Uterus (tissue), 2 donors: ENCODE measurements at regions not wholly inside any gene's neighbourhood (a gene's known extent, or its start where the extent isn't known, plus 50 kb on each side); places are given as distances from the start of the nearest gene placed in this dataset.

Experiments
- CTCF ChIP-seq, 4 experiments: fragments of 200-600 bp in 2 of 4; fragments of 450-650 bp in 2 of 4; sonication (generic) in 2 of 4; IDR thresholded peaks; one replicate each; pipeline ENCODE4 v1.5.1; 2016 to 2019; ENCODE audit warnings: antibody characterized with exemption in 4 of 4, mild to moderate bottlenecking in 2 of 4, moderate library complexity in 1 of 4
- POLR2A ChIP-seq, 2 donors: fragments of 450-650 bp; IDR thresholded peaks; one replicate each; pipeline ENCODE4 v1.6.1; 2016; ENCODE audit warnings: antibody characterized with exemption in 2 of 2, mild to moderate bottlenecking in 1 of 2, moderate library complexity in 1 of 2

DNA sequence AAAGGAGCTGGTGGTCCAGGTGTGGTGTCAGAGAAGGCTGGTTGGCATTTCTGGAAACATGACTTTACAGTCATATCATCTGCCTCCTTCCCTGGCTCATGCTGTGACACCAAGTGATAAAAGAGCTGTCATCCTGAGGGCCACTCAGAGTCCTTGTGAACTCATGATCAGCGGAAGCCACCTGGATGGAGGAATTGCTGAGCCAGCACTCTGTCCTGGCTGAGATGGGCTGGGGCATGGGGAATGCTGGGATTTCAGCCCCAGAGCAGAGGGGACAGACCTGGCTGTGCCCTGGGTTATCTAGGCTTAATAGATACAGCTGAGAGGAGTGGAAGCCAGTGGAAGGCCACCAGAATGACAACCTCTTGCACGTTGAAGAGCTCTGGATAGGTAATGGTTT, 214.3 kb downstream of the DHX35 start:
- no peak for TF ChIP-seq CTCF (IDR thresholded peaks at IDR 0.05)
- TF ChIP-seq POLR2A (IDR thresholded peaks at IDR 0.05): no peak
